HepG2 (cell line): ENCODE measurements at regions not wholly inside any gene's neighbourhood (a gene's known extent, or its start where the extent isn't known, plus 50 kb on each side); places are given as distances from the start of the nearest gene placed in this dataset.

ENCODE experiments used
- ATAC-seq: fragments of 200-7000 bp; cut with Tn5 transposase; 3 replicates; pipeline ENCODE4 v1.9.1; 2020; ENCODE audit warnings: mild to moderate bottlenecking, moderate library complexity
- BruUV-seq: library from RNA; stranded (reverse); fragments of 400-500 nt; replicated peaks from 2 replicates; lab custom pipeline; 2021; lab: Mats Ljungman, UMichigan
- CTCF ChIA-PET: fragments of 300-600 bp; formaldehyde crosslinking; extraction: SDS; loops from one replicate; lab custom pipeline; 2021; ENCODE audit warnings: low total read pairs, inconsistent platforms, low intra/inter-chr PET ratio; lab: Yijun Ruan, JAX
- POLR2A ChIA-PET: fragments of 350-600 bp; sonication (Branson Sonifier 250); formaldehyde crosslinking; loops from one replicate; lab custom pipeline; 2020; ENCODE audit warnings: antibody characterized with exemption, inconsistent platforms; lab: Yijun Ruan, JAX
- DNase-seq: peaks from one replicate; pipeline ENCODE4 v3.0.0-alpha.2; 2015; ENCODE audit warnings: low spot score
- FAIRE-seq: peaks from 3 replicates; lab custom pipeline; 2011; peaks lifted over from hg19 to GRCh38; lab: Jason Lieb, UNC
- H2AFZ ChIP-seq: one replicate; pipeline ENCODE4 v1.6.1; 2011; ENCODE audit warnings: low read length, inconsistent platforms
- H3K27ac ChIP-seq: fragments of 300-600 bp; 3 replicates; pipeline ENCODE4 v1.8.0; 2011; ENCODE audit warnings: mixed run types, mild to moderate bottlenecking, mixed read lengths, low read length, inconsistent platforms; ENCODE audit not compliant: insufficient read depth; ENCODE audit errors: extremely low read length
- H3K27me3 ChIP-seq, 2 experiments: fragments of 200-600 bp in 1 of 2; 2 replicates in 1 of 2; 3 replicates in 1 of 2; pipeline versions ENCODE4 v1.6.0 to v1.8.0; 2011; ENCODE audit warnings: low read length in 2 of 2, mild to moderate bottlenecking in 2 of 2, moderate library complexity in 2 of 2, inconsistent platforms in 1 of 2; ENCODE audit not compliant: insufficient read depth in 2 of 2, control insufficient read depth in 1 of 2
- H3K36me3 ChIP-seq, 2 experiments: fragments of 200-600 bp in 1 of 2; replicated peaks in 1 of 2; 2 replicates in 1 of 2; 3 replicates in 1 of 2; pipeline versions ENCODE4 v1.5.1 to v1.8.0; 2011; ENCODE audit warnings: low read length in 2 of 2, inconsistent platforms in 1 of 2; ENCODE audit not compliant: insufficient read depth in 2 of 2, control insufficient read depth in 1 of 2
- H3K4me1 ChIP-seq: 2 replicates; pipeline ENCODE4 v1.5.1; 2012; ENCODE audit warnings: low read length, inconsistent platforms; ENCODE audit not compliant: insufficient read depth
- H3K4me2 ChIP-seq: 2 replicates; pipeline ENCODE4 v1.6.0; 2011; ENCODE audit warnings: low read depth, low read length, inconsistent platforms
- H3K4me3 ChIP-seq, 3 experiments: fragments of 200-600 bp in 1 of 3; sonication (generic), shearing (Covaris generic) in 1 of 3; replicated peaks in 1 of 3; 2 replicates each; pipeline ENCODE4 v1.5.1; 2011 to 2016; ENCODE audit warnings: low read length in 3 of 3, inconsistent platforms in 2 of 3, low read depth in 2 of 3, mild to moderate bottlenecking in 2 of 3, control low read depth in 1 of 3, mixed read lengths in 1 of 3; ENCODE audit not compliant: insufficient read depth in 1 of 3
- H3K79me2 ChIP-seq: one replicate; pipeline ENCODE4 v1.6.1; 2011; ENCODE audit warnings: low read length, inconsistent platforms; ENCODE audit not compliant: insufficient read depth
- H3K9ac ChIP-seq: 2 replicates; pipeline ENCODE4 v1.6.0; 2011; ENCODE audit warnings: mild to moderate bottlenecking, low read depth, low read length, inconsistent platforms; ENCODE audit not compliant: insufficient read depth
- H3K9me3 ChIP-seq: 2 replicates; pipeline ENCODE4 v1.5.1; 2012; ENCODE audit warnings: mild to moderate bottlenecking, low read length
- H4K20me1 ChIP-seq: 2 replicates; pipeline ENCODE4 v1.6.0; 2011; ENCODE audit warnings: inconsistent platforms, mild to moderate bottlenecking, low read length, moderate library complexity; ENCODE audit not compliant: insufficient read depth
- BRCA1 ChIP-seq: sonication (generic); formaldehyde crosslinking; IDR thresholded peaks from 2 replicates; pipeline ENCODE4 v1.4.0; 2020; ENCODE audit warnings: missing genetic modification reagents
- FOXO1 ChIP-seq: sonication (generic); formaldehyde crosslinking; IDR thresholded peaks from 2 replicates; pipeline ENCODE4 v1.4.0; 2020; ENCODE audit warnings: missing genetic modification reagents
- GTF3A ChIP-seq: sonication (generic); formaldehyde crosslinking; conservative IDR thresholded peaks from 2 replicates; pipeline ENCODE4 v1.4.0; 2020; ENCODE audit warnings: mild to moderate bottlenecking, missing genetic modification reagents
- NFIC ChIP-seq: IDR thresholded peaks from 2 replicates; pipeline ENCODE4 v1.6.1; 2012; ENCODE audit warnings: mild to moderate bottlenecking, low read length, inconsistent platforms
- PHF8 ChIP-seq: sonication (generic); formaldehyde crosslinking; IDR thresholded peaks from 2 replicates; pipeline ENCODE4 v1.5.0; 2020; ENCODE audit warnings: missing genetic modification reagents
- REPIN1 ChIP-seq: sonication (generic); formaldehyde crosslinking; IDR thresholded peaks from 2 replicates; pipeline ENCODE4 v1.8.0; 2022; ENCODE audit warnings: missing genetic modification reagents, low read depth, mild to moderate bottlenecking, borderline replicate concordance
- ZFP90 ChIP-seq: sonication (generic); formaldehyde crosslinking; IDR thresholded peaks from 2 replicates; pipeline ENCODE4 v1.8.0; 2022; ENCODE audit warnings: missing genetic modification reagents, mild to moderate bottlenecking, inconsistent platforms, borderline replicate concordance
- ZNF33A ChIP-seq: sonication (generic); formaldehyde crosslinking; IDR thresholded peaks from 2 replicates; pipeline ENCODE4 v1.5.1; 2020; ENCODE audit warnings: missing genetic modification reagents, mild to moderate bottlenecking, moderate library complexity, borderline replicate concordance
- ZNF543 ChIP-seq: sonication (generic); formaldehyde crosslinking; IDR thresholded peaks from 2 replicates; pipeline ENCODE4 v1.4.0; 2020; ENCODE audit warnings: mild to moderate bottlenecking, missing genetic modification reagents
- WGBS: methylation state at CpG from one replicate; pipeline ENCODE4 v1.1.6; 2017; ENCODE audit warnings: low lambda C conversion rate; 5-methylcytosine and 5-hydroxymethylcytosine counted together
- in situ Hi-C: cut with HindIII; loops from 2 replicates; pipeline ENCODE4 v1.10.0; 2017; ENCODE audit warnings: low pct_unique_long_range_greater_than_20kb; ENCODE audit not compliant: extremely low pct_ligation_motif_present
- intact Hi-C: fragments of 100-400 bp; cut with micrococcal nuclease; formaldehyde crosslinking; loops from one replicate; pipeline ENCODE4 v1.10.0; 2022; ENCODE audit not compliant: unreplicated experiment
- TF ChIP-seq, protein P1 (sequence below): IDR thresholded peaks from 2 replicates; pipeline ENCODE4 v1.6.1; 2016; ENCODE audit warnings: low read depth, control low read depth

DNA sequence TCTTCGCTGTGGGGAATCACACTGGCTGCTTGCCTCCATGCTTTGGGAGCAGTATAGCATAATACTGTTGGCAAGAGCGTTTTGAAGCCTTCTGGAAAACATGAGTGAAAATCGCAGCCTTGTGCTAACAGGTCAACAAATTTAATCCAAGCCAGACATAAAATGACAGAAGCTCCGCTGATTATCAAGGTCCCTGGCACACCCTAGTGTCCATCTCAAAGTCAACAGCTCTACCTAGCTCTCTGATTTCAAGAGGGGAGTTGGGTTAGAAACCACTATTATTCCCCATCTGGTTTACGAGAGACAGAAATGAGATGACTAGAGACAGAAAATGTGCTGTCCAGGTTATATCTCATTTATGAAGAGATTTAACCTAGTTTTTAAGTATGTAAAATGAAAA lies 73.6 kb upstream of the MDFIC2 start:
- DNase-seq (no peak), FAIRE-seq (no peak), ATAC-seq (no peak)
- Histone ChIP-seq H2AFZ (no peak overlapping the region), H4K20me1 (no peaks in the 10 kb centered on the region), H3K4me2 (no peak overlapping the region), H3K27me3 (no peaks in the 10 kb centered on the region), H3K4me3 (no peak overlapping the region), H3K9me3 (no peaks in the 10 kb centered on the region), H3K79me2 (no peaks in the 10 kb centered on the region), H3K36me3 (no peaks in the 10 kb centered on the region), H3K9ac (no peak overlapping the region), H3K27ac (no peak overlapping the region), H3K4me1 (no peaks in the 10 kb centered on the region)
- TF ChIP-seq FOXO1 = no peak
- no peak for TF ChIP-seq BRCA1 (CRISPR knock-in tag)
- no peak for TF ChIP-seq PHF8 (CRISPR knock-in tag)
- no peak for TF ChIP-seq GTF3A (CRISPR knock-in tag)
- TF ChIP-seq ZNF33A (CRISPR knock-in tag) = no peak
- no peak for TF ChIP-seq ZFP90 (CRISPR knock-in tag)
- TF ChIP-seq, protein P1, sequence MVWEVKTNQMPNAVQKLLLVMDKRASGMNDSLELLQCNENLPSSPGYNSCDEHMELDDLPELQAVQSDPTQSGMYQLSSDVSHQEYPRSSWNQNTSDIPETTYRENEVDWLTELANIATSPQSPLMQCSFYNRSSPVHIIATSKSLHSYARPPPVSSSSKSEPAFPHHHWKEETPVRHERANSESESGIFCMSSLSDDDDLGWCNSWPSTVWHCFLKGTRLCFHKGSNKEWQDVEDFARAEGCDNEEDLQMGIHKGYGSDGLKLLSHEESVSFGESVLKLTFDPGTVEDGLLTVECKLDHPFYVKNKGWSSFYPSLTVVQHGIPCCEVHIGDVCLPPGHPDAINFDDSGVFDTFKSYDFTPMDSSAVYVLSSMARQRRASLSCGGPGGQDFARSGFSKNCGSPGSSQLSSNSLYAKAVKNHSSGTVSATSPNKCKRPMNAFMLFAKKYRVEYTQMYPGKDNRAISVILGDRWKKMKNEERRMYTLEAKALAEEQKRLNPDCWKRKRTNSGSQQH = no peak
- no peak for TF ChIP-seq ZNF543 (CRISPR knock-in tag)
- TF ChIP-seq REPIN1 (CRISPR knock-in tag) = no peak
- no peak for TF ChIP-seq NFIC
- in situ Hi-C loops (no loop called here), intact Hi-C loops (no loop called here)
- CTCF ChIA-PET = no interaction called here
- WGBS = 10% methylated on average over 5 of the region's 5 CpGs
- no TSS peak for BruUV-seq
- POLR2A ChIA-PET = no interaction called here
